Posterior cingulate gyrus (tissue), 11 donors: ENCODE measurements at regions not wholly inside any gene's neighbourhood (a gene's known extent, or its start where the extent isn't known, plus 50 kb on each side); places are given as distances from the start of the nearest gene placed in this dataset.
A peak's percentile ranks its signal among the peaks of the same experiment; 100 is the strongest.
"Not testable (repeated sequence)": the region's sequence is repeated elsewhere in the genome, so short reads cannot be mapped to it uniquely, and the experiment has no call there.

ENCODE experiments used
- DNase-seq, 10 donors: peaks; one replicate each; pipeline versions ENCODE4 v3.0.0 to v3.0.0-alpha.2; 2020 to 2021; ENCODE audit warnings: mixed read lengths in 3 of 10
- intact Hi-C: fragments of 100-400 bp; cut with DNase I; formaldehyde crosslinking; loops from one replicate; pipeline ENCODE4 v1.15.1; 2023

GRCh38 chr12:105522166-105522825 is 191.8 kb downstream of the C12orf75 start:
- DNase-seq: no peak
- intact Hi-C loops: no loop called here

DNA sequence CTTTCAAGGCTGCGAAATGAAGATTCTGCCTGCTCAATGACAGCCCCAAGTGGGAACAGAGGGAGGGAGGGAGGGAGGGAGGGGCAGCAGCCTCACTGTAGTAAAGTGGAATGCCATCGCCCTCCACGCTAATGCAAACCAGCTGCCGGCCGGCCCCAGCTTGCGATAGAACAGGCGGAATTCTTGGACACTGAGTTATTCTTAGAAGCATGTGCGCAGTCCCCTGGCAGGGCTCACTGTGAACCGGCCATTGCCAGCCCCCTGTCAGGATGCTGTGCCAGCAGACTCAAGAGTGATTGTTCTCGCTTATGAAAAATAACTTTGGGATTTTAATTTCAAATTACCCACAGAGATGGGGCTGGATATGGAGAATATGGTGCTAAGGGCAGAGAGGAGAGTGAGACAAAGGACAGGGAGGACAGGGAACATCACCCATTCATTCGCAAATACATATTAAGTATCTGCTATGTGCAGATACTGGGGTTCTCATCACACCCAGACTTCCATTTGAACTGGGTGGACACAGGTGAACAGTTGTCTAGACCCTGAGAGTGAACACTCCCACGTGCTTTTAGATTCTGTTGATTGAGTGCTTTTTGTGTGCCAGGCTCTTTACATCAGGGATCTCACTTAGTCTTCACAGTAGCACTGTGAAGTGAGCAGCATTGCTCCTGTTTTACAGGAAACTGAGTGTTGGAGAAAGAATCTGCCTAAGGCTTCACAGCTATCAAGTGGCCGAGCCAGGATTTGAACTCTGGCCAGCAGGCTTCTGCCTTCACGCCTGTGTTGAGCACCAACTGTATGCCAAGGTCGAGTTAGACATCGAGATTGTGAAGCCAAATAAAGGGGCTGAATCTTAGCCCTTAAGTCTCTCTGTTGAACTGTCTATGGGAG is 192.9 kb downstream of the C12orf75 start:
- peak in 3 of 10 donors; percentile 2 to 70 (median 10) for DNase-seq

DNA sequence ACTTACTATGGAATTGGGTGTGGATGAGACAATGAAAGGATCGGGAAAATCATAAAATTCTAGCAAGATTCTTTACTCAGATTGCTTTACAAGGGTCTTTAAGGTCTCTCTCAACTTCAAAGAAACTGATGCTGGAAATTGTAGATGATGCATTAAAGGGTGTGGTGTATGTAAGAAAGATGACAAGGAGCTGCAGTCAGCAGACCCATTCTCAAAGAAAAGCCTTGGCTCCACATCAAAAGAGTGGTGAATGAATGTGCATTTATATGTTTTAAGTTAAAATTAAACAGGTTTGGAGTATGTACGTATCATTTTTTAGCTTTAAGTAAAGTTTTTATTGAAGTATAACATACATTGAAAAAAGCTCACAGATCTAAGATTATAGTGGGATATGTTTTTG is 194.5 kb downstream of the C12orf75 start:
- intact Hi-C loops: no loop called here
- no peak for DNase-seq

More for the DNA sequence above, 192.9 kb downstream of the C12orf75 start:
- intact Hi-C loops: no loop called here

DNA sequence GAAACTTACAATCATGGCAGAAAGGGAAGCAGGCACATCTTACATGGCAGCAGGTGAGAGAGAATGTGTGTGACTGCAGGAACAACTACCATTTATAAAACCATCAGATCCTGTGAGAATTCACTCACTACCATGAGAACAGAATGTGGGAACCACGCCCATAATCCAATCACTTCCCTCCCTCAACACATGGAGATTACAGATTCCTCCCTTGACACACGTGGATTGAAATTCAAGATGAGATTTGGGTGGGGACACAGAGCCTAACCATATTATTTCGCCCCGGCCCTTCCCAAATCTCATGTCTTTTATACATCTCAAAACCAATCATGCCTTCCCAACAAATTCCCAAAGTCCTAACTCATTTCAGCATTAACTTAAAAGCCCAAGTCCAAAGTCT is 203.6 kb downstream of the C12orf75 start:
- no peak for DNase-seq
- intact Hi-C loops: no loop called here

- DNase-seq, intact Hi-C loops: not testable (repeated sequence)
These were observed 204.5 kb downstream of the C12orf75 start for GRCh38 chr12:105535033-105535432.

- DNase-seq: no peak
- intact Hi-C loops: no loop called here
These were observed 208.4 kb downstream of the C12orf75 start for GRCh38 chr12:105538880-105539279.

DNA sequence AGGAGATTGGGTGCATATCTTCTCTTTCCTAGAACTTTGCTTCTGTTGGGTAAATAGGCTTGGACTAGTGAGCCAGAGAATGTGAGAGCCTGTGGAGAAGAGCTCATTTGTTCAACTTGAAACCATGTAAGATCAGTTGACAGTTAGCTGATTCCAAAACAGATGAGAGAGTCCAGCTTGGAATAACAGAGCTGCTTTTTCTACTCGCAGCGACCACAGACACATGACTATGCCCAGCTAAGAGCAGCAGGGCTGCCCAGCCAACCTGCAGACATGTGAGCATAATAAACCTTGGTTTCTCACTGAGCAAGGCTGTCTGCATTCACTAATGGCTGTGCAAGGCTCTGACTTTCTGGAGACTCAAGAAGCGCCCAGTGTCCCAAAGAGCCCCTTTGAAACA is 209.2 kb downstream of the C12orf75 start:
- intact Hi-C loops: no loop called here
- DNase-seq: no peak

- intact Hi-C loops: no loop called here
These were observed 217.3 kb downstream of the C12orf75 start for GRCh38 chr12:105547786-105548185.

DNA sequence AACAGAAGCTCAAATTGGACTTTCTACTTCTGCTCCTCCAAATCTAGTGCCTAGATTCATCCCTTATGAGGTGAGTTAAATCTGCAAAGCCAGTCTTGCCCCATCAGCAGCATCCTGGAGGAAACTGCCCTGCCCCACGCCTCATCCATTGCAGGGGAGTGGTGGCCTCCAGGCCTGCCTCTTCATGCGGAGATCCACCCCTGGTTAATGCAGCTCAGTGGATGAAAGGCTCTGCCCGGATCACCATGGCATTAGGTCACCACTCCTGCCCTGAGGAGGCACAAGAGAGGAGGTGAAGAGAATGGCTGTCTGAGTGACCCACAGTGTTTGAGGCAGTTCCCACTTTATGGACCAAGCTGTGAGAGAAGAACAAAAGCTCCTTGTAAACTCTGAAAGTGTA is 218.1 kb downstream of the C12orf75 start:
- intact Hi-C loops: no loop called here
- no peak for DNase-seq

More at GRCh38 chr12:105547786-105548185, 217.3 kb downstream of the C12orf75 start:
- DNase-seq: no peak

GRCh38 chr12:105552056-105552455 is 221.6 kb downstream of the C12orf75 start:
- intact Hi-C loops: no loop called here
- no peak for DNase-seq

GRCh38 chr12:105554223-105554678 is 223.8 kb downstream of the C12orf75 start:
- no peak for DNase-seq
- intact Hi-C loops: no loop called here

GRCh38 chr12:105554856-105555255 is 224.4 kb downstream of the C12orf75 start:
- no peak for DNase-seq
- intact Hi-C loops: no loop called here

DNA sequence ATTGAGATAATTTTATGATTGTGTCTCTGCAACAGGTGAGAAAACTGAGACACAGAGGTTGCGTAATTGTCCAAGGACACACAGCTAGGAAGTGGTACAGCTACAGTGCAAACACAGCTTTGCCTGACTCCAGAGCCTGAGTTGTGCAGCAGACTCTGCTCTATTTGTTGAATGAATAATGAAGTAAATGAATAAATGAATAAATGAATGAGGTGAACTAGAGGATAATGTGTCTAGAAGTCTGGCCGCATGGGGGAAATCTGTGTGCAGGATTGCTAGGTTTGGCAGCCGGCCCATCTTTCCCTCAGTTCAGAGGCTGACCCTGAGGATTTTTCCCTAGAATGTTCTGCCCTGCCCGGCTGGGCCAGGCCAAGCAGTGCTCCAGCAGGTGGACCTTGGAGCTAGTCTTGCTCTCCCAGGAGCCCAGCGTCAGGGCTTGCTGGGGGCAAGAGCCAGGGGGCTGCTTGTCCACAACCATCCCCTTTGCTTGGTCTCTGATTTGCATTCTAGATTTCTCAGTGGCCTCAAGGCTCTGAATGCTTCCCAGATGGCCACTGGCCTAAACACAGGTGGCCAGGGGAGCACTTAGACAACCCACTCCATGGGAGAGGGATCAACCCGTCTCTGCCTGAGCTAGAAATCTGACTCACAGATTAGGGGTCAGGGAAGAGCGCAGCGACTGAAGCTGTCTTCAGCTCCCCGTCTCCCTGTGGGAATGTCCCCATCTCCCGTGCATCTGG is 225.2 kb downstream of the C12orf75 start:
- DNase-seq: peak in 1 of 10 donors; percentile 73
- intact Hi-C loops: no loop called here

- DNase-seq: no peak
- intact Hi-C loops: no loop called here
These were observed 228.8 kb downstream of the C12orf75 start for GRCh38 chr12:105559310-105559709.

- intact Hi-C loops: no loop called here
- DNase-seq: no peak
These were observed 231.2 kb downstream of the C12orf75 start for GRCh38 chr12:105561546-105562198.

DNA sequence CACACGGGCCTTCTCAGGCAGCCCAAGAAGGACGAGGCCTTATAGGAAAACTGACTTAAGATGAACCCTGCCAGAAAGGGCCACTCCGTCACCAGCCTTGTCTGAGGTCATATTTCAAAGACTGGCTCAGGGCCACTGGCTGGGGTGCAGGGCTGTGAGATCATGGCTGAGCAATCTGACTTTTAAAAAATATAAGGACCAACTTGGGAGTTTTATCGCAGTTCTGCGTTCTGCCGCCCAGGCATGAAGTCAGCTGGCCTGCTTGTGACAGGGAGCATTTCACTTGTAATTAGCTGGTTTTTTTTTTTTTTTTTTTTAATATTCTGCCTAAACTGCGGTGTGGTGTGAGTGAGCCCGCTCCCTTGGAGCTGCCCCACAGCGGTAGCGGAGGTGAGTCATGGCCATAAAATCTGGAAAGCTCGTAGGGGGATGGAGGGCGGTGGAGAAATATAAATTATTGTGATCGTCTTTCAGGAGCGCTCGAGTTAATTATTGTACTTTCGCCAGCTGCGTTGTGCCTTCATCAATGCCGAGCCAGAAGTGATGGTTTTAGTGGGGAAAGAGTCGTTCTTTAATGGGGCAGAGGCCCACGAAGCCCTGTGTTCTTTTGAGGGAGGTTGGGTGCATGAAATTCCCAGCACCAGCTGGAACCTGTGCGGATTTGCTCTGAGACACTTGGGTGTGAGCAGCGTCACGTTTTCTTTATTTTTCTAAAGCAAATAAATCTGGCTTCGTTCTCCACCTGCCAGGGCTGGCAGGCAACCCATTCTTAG is 231.9 kb downstream of the C12orf75 start:
- DNase-seq: peak in 1 of 10 donors; percentile 40
- intact Hi-C loops: no loop called here

GRCh38 chr12:105567061-105567460 is 236.6 kb downstream of the C12orf75 start:
- DNase-seq: no peak
- intact Hi-C loops: no loop called here

DNA sequence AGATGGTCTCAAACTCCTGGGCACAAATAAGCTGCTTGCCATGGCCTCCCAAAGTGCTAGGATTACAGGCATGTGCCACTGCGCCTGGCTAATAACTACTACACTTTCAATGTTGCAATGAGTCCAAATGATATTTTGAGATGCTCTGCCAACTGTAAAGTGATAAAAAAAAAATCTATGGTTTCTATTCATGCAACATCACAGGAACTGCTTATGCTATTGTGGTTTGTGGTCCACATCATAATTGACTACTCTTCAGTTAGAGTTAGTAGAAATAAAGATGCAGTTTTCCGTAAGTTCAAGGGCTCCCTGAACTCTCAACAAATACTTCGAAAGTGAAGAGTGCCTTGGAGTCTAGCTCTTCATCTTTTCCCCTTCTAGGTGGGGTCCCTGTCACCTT is 239.4 kb downstream of the C12orf75 start:
- no peak for DNase-seq
- intact Hi-C loops: no loop called here

- no peak for DNase-seq
- intact Hi-C loops: no loop called here
These were observed 240.5 kb downstream of the C12orf75 start for GRCh38 chr12:105570944-105571343.

DNA sequence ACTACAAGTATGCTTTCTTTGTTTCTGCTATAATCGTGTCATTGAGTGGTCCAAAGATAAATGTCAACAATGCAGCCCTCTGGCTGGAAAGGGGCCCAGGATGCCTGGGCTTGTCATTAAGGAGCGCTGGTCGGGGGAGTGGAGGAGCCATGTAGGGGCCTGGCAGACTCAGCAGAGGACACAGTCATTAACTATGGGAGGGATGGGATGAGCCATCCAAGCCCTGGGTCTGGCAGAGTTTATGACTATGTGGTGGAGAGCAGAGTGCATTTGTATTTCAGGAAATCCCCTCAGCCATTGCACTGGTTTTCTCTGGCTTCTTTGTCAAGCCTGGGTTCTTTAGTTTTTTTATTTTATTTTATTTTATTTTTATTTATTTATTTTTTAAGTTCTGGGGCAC is 243.1 kb downstream of the C12orf75 start:
- no peak for DNase-seq

More for the DNA sequence above, 243.1 kb downstream of the C12orf75 start:
- intact Hi-C loops: no loop called here
